ENCODE measurements at regions not wholly inside any gene's neighbourhood (a gene's known extent, or its start where the extent isn't known, plus 50 kb on each side); places are given as distances from the start of the nearest gene placed in this dataset.

- Mint-ChIP-seq H3K4me3 (no peak overlapping the region), H3K27me3 (ENCODE audit: low read depth in 2 of 2) (peaks cover 0 to 2% of the 10 kb centered on the region in 2 donors), H3K9me3 (peaks cover 9 to 11% of the 10 kb centered on the region in 2 donors), H3K27ac (no peak overlapping the region), H3K4me1 (no peaks in the 10 kb centered on the region), H3K36me3 (no peaks in the 10 kb centered on the region)
- ATAC-seq (no peak), DNase-seq (no peak)
- no peak for TF ChIP-seq CTCF (IDR thresholded peaks at IDR 0.05)
- H3K27me3 ChIP-seq (ENCODE audit: control insufficient read depth, insufficient read depth, low read length): no peaks in the 10 kb centered on the region
- H3K9me3 ChIP-seq (ENCODE audit: control insufficient read depth, insufficient read depth, low read length): no peaks in the 10 kb centered on the region
- intact Hi-C loops (cut with micrococcal nuclease): no loop called here
- H3K4me1 ChIP-seq (ENCODE audit: control insufficient read depth, insufficient read depth, low read length): no peaks in the 10 kb centered on the region
- 40% methylated on average over 5 of the region's 6 CpGs for WGBS (ENCODE audit: insufficient coverage)
- H3K27ac ChIP-seq (ENCODE audit: low read length): no peak overlapping the region
- H3K36me3 ChIP-seq (ENCODE audit: control insufficient read depth, insufficient read depth, low read length): no peaks in the 10 kb centered on the region
- no peak overlapping the region for H3K4me3 ChIP-seq (ENCODE audit: low read length)
Observed at GRCh38 chr20:17161673-17162481, 65.0 kb upstream of the PCSK2 start.

- no peak for TF ChIP-seq CTCF (IDR thresholded peaks at IDR 0.05)
- no peak for DNase-seq
- intact Hi-C loops (cut with micrococcal nuclease): no loop called here
- Mint-ChIP-seq H3K9me3 (peaks cover 0 to 3% of the 10 kb centered on the region in 2 donors), H3K36me3 (no peaks in the 10 kb centered on the region), H3K27ac (no peak overlapping the region), H3K27me3 (ENCODE audit: low read depth in 2 of 2) (peaks cover 0 to 3% of the 10 kb centered on the region in 2 donors), H3K4me1 (no peaks in the 10 kb centered on the region), H3K4me3 (no peak overlapping the region)
- WGBS (ENCODE audit: insufficient coverage): 96% methylated on average over 4 of the region's 4 CpGs
- Histone ChIP-seq H3K27ac (ENCODE audit: low read length) (no peak overlapping the region), H3K27me3 (ENCODE audit: control insufficient read depth, insufficient read depth, low read length) (no peaks in the 10 kb centered on the region), H3K4me1 (ENCODE audit: control insufficient read depth, insufficient read depth, low read length) (no peaks in the 10 kb centered on the region), H3K36me3 (ENCODE audit: control insufficient read depth, insufficient read depth, low read length) (no peaks in the 10 kb centered on the region), H3K9me3 (ENCODE audit: control insufficient read depth, insufficient read depth, low read length) (no peaks in the 10 kb centered on the region), H3K4me3 (ENCODE audit: low read length) (no peak overlapping the region)
- ATAC-seq: no peak
Observed at GRCh38 chr20:17168026-17168612, 58.7 kb upstream of the PCSK2 start.

GRCh38 chr20:17169585-17170136, 57.2 kb upstream of the PCSK2 start:
- Mint-ChIP-seq H3K9me3 (peaks cover 0 to 3% of the 10 kb centered on the region in 2 donors), H3K4me3 (no peak overlapping the region), H3K36me3 (no peaks in the 10 kb centered on the region), H3K4me1 (no peaks in the 10 kb centered on the region), H3K27ac (no peak overlapping the region), H3K27me3 (ENCODE audit: low read depth in 2 of 2) (peaks cover 0 to 3% of the 10 kb centered on the region in 2 donors)
- no peak for TF ChIP-seq CTCF (IDR thresholded peaks at IDR 0.05)
- no peak overlapping the region for H3K4me3 ChIP-seq (ENCODE audit: low read length)
- no peak for DNase-seq
- no peak for ATAC-seq
- no peaks in the 10 kb centered on the region for H3K27me3 ChIP-seq (ENCODE audit: control insufficient read depth, insufficient read depth, low read length)
- 52% methylated on average over 5 of the region's 5 CpGs for WGBS (ENCODE audit: insufficient coverage)
- H3K27ac ChIP-seq (ENCODE audit: low read length): no peak overlapping the region
- no peaks in the 10 kb centered on the region for H3K36me3 ChIP-seq (ENCODE audit: control insufficient read depth, insufficient read depth, low read length)
- H3K9me3 ChIP-seq (ENCODE audit: control insufficient read depth, insufficient read depth, low read length): no peaks in the 10 kb centered on the region
- intact Hi-C loops (cut with micrococcal nuclease): no loop called here
- no peaks in the 10 kb centered on the region for H3K4me1 ChIP-seq (ENCODE audit: control insufficient read depth, insufficient read depth, low read length)

Data from natural killer cell (primary cell).